Ecto neural progenitor cell (in vitro differentiated cells): ENCODE measurements at regions not wholly inside any gene's neighbourhood (a gene's known extent, or its start where the extent isn't known, plus 50 kb on each side); places are given as distances from the start of the nearest gene placed in this dataset.

Source experiments
- DNase-seq: peaks from one replicate; pipeline ENCODE4 v3.0.0-alpha.2; 2018; ENCODE audit warnings: low spot score

GRCh38 chr2:106629981-106630380, 142.8 kb downstream of the CD8B2 start:
- DNase-seq = no peak

- no peak for DNase-seq
Measured at GRCh38 chr2:106631281-106631680, 144.1 kb downstream of the CD8B2 start.

GRCh38 chr2:106638043-106638442, 150.9 kb downstream of the CD8B2 start:
- DNase-seq = no peak

- no peak for DNase-seq
Measured at GRCh38 chr2:106638580-106638979, 151.4 kb downstream of the CD8B2 start.

GRCh38 chr2:106642679-106643078, 155.5 kb downstream of the CD8B2 start:
- DNase-seq = no peak

GRCh38 chr2:106644623-106645022, 157.5 kb downstream of the CD8B2 start:
- no peak for DNase-seq

GRCh38 chr2:106646605-106647004, 159.4 kb downstream of the CD8B2 start:
- DNase-seq = no peak

- DNase-seq = no peak
Measured at GRCh38 chr2:106649306-106649705, 162.1 kb downstream of the CD8B2 start.

- DNase-seq = no peak
Measured at GRCh38 chr2:106653465-106653864, 166.3 kb downstream of the CD8B2 start.

- no peak for DNase-seq
Measured at GRCh38 chr2:106658616-106659015, 171.5 kb downstream of the CD8B2 start.

GRCh38 chr2:106664669-106665068, 177.5 kb downstream of the CD8B2 start:
- DNase-seq = no peak

GRCh38 chr2:106667478-106668070, 180.4 kb downstream of the CD8B2 start:
- no peak for DNase-seq

GRCh38 chr2:106685180-106685897, 198.2 kb downstream of the CD8B2 start:
- DNase-seq = no peak

- no peak for DNase-seq
Measured at GRCh38 chr2:106686814-106687213, 199.2 kb downstream of the ST6GAL2 start.

- DNase-seq = no peak
Measured at GRCh38 chr2:106694964-106695470, 190.9 kb downstream of the ST6GAL2 start.

- no peak for DNase-seq
Measured at GRCh38 chr2:106695919-106696318, 190.0 kb downstream of the ST6GAL2 start.

GRCh38 chr2:106700616-106701015, 185.4 kb downstream of the ST6GAL2 start:
- no peak for DNase-seq

GRCh38 chr2:106701203-106702022, 184.6 kb downstream of the ST6GAL2 start:
- DNase-seq = no peak

GRCh38 chr2:106703161-106703560, 182.8 kb downstream of the ST6GAL2 start:
- DNase-seq = no peak

GRCh38 chr2:106704798-106705197, 181.2 kb downstream of the ST6GAL2 start:
- no peak for DNase-seq

- no peak for DNase-seq
Measured at GRCh38 chr2:106705877-106706276, 180.1 kb downstream of the ST6GAL2 start.

GRCh38 chr2:106706283-106706682, 179.7 kb downstream of the ST6GAL2 start:
- no peak for DNase-seq

- DNase-seq = no peak
Measured at GRCh38 chr2:106708209-106708608, 177.8 kb downstream of the ST6GAL2 start.
